ENCODE measurements at regions not wholly inside any gene's neighbourhood (a gene's known extent, or its start where the extent isn't known, plus 50 kb on each side); places are given as distances from the start of the nearest gene placed in this dataset.

- Histone ChIP-seq H3K4me1 (no peaks in the 10 kb centered on the region), H3K36me3 (no peaks in the 10 kb centered on the region), H3K27me3 (no peaks in the 10 kb centered on the region), H3K9me3 (no peaks in the 10 kb centered on the region), H3K4me3 (no peak overlapping the region), H3K27ac (no peak overlapping the region)
- DNase-seq (no peak), ATAC-seq (no peak)
- TF ChIP-seq CTCF (IDR thresholded peaks at IDR 0.05 in 4 of 5, conservative IDR thresholded peaks at IDR 0.05 in 1 of 5), result no peak
- TF ChIP-seq POLR2A (IDR thresholded peaks at IDR 0.05), result no peak
- in situ Hi-C loops (cut with MboI; ENCODE audit: low sequenced_read_pairs in 4 of 4) (no loop called here), intact Hi-C loops (cut with DNase I; ENCODE audit: low total_unique reads) (no loop called here)
Measured at GRCh38 chr16:6066652-6067051, 969.1 kb upstream of the EEF2KMT start.

- H3K4me1 ChIP-seq, result no peaks in the 10 kb centered on the region
- intact Hi-C loops (cut with DNase I; ENCODE audit: low total_unique reads) (no loop called here), in situ Hi-C loops (cut with MboI; ENCODE audit: low sequenced_read_pairs in 4 of 4) (no loop called here)
- no peaks in the 10 kb centered on the region for H3K27me3 ChIP-seq
- ATAC-seq (no peak), DNase-seq (no peak)
- TF ChIP-seq CTCF (IDR thresholded peaks at IDR 0.05 in 4 of 5, conservative IDR thresholded peaks at IDR 0.05 in 1 of 5), result no peak
- no peak for TF ChIP-seq POLR2A (IDR thresholded peaks at IDR 0.05)
- H3K36me3 ChIP-seq, result no peaks in the 10 kb centered on the region
- H3K4me3 ChIP-seq, result no peak overlapping the region
- no peaks in the 10 kb centered on the region for H3K9me3 ChIP-seq
- H3K27ac ChIP-seq, result no peak overlapping the region
Measured at GRCh38 chr16:6063526-6063925, 965.9 kb upstream of the EEF2KMT start.

- H3K4me3 ChIP-seq, result no peak overlapping the region
- no peaks in the 10 kb centered on the region for H3K36me3 ChIP-seq
- in situ Hi-C loops (cut with MboI; ENCODE audit: low sequenced_read_pairs in 4 of 4), result no loop called here
- no peaks in the 10 kb centered on the region for H3K4me1 ChIP-seq
- DNase-seq (no peak), ATAC-seq (no peak)
- intact Hi-C loops (cut with DNase I; ENCODE audit: low total_unique reads), result no loop called here
- no peak overlapping the region for H3K27ac ChIP-seq
- no peak for TF ChIP-seq POLR2A (IDR thresholded peaks at IDR 0.05)
- TF ChIP-seq CTCF (IDR thresholded peaks at IDR 0.05 in 4 of 5, conservative IDR thresholded peaks at IDR 0.05 in 1 of 5), result no peak
- no peaks in the 10 kb centered on the region for H3K27me3 ChIP-seq
- no peaks in the 10 kb centered on the region for H3K9me3 ChIP-seq
Measured at GRCh38 chr16:6059671-6060070, 962.1 kb upstream of the EEF2KMT start.

GRCh38 chr16:6057821-6058220 is 960.2 kb upstream of the EEF2KMT start:
- H3K27ac ChIP-seq, result no peak overlapping the region
- H3K9me3 ChIP-seq, result no peaks in the 10 kb centered on the region
- no peaks in the 10 kb centered on the region for H3K27me3 ChIP-seq
- TF ChIP-seq CTCF (IDR thresholded peaks at IDR 0.05 in 4 of 5, conservative IDR thresholded peaks at IDR 0.05 in 1 of 5), result no peak
- TF ChIP-seq POLR2A (IDR thresholded peaks at IDR 0.05), result no peak
- DNase-seq, result no peak
- in situ Hi-C loops (cut with MboI; ENCODE audit: low sequenced_read_pairs in 4 of 4), result no loop called here
- intact Hi-C loops (cut with DNase I; ENCODE audit: low total_unique reads), result no loop called here
- no peak overlapping the region for H3K4me3 ChIP-seq
- no peaks in the 10 kb centered on the region for H3K4me1 ChIP-seq
- ATAC-seq, result no peak
- no peaks in the 10 kb centered on the region for H3K36me3 ChIP-seq

- no peaks in the 10 kb centered on the region for H3K9me3 ChIP-seq
- ATAC-seq (no peak), DNase-seq (no peak)
- intact Hi-C loops (cut with DNase I; ENCODE audit: low total_unique reads) (no loop called here), in situ Hi-C loops (cut with MboI; ENCODE audit: low sequenced_read_pairs in 4 of 4) (no loop called here)
- no peak overlapping the region for H3K4me3 ChIP-seq
- H3K27ac ChIP-seq, result no peak overlapping the region
- no peaks in the 10 kb centered on the region for H3K4me1 ChIP-seq
- no peaks in the 10 kb centered on the region for H3K36me3 ChIP-seq
- no peak for TF ChIP-seq POLR2A (IDR thresholded peaks at IDR 0.05)
- no peak for TF ChIP-seq CTCF (IDR thresholded peaks at IDR 0.05 in 4 of 5, conservative IDR thresholded peaks at IDR 0.05 in 1 of 5)
- H3K27me3 ChIP-seq, result no peaks in the 10 kb centered on the region
Measured at GRCh38 chr16:6048017-6048416, 950.4 kb upstream of the EEF2KMT start.
